HL-60 (cell line): ENCODE measurements at regions not wholly inside any gene's neighbourhood (a gene's known extent, or its start where the extent isn't known, plus 50 kb on each side); places are given as distances from the start of the nearest gene placed in this dataset.

ENCODE experiments used
- DNase-seq, 2 experiments: peaks; one replicate each; pipeline ENCODE4 v3.0.0-alpha.2; 2010 to 2020; ENCODE audit warnings: low read depth in 1 of 2, low spot score in 1 of 2
- H3K27ac ChIP-seq: fragments of 250-450 bp; sonication (Bioruptor Pico); replicated peaks from 2 replicates; pipeline ENCODE4 v1.5.1; 2020; ENCODE audit warnings: mild to moderate bottlenecking, moderate library complexity
- H3K27me3 ChIP-seq: fragments of 250-450 bp; sonication (Bioruptor Pico); 2 replicates; pipeline ENCODE4 v1.5.1; 2021; ENCODE audit warnings: mild to moderate bottlenecking, moderate library complexity; ENCODE audit not compliant: insufficient read depth, poor library complexity, severe bottlenecking
- H3K4me3 ChIP-seq: replicated peaks from 2 replicates; pipeline ENCODE4 v1.5.1; 2011; ENCODE audit warnings: mild to moderate bottlenecking, control low read depth, low read length; ENCODE audit not compliant: insufficient read depth
- GABPA ChIP-seq: IDR thresholded peaks from 2 replicates; pipeline ENCODE4 v1.6.1; 2012; ENCODE audit warnings: low read depth
- POLR2AphosphoS5 ChIP-seq: IDR thresholded peaks from 2 replicates; pipeline ENCODE4 v1.6.1; 2012; ENCODE audit warnings: low read depth
- SPI1 ChIP-seq: IDR thresholded peaks from 2 replicates; pipeline ENCODE4 v1.6.1; 2012; ENCODE audit warnings: low read depth, mild to moderate bottlenecking, borderline replicate concordance
- TF ChIP-seq, protein P1 (sequence below): IDR thresholded peaks from one replicate; pipeline ENCODE4 v1.5.1; 2011; ENCODE audit warnings: low read length, control low read depth, inconsistent platforms; ENCODE audit not compliant: insufficient read depth
- TF ChIP-seq, protein P2 (sequence below): IDR thresholded peaks from 2 replicates; pipeline ENCODE4 v1.6.1; 2012; ENCODE audit warnings: low read depth; ENCODE audit not compliant: insufficient replicate concordance

- TF ChIP-seq GABPA (no peak), SPI1 (no peak), POLR2AphosphoS5 (no peak)
- TF ChIP-seq, protein P1, sequence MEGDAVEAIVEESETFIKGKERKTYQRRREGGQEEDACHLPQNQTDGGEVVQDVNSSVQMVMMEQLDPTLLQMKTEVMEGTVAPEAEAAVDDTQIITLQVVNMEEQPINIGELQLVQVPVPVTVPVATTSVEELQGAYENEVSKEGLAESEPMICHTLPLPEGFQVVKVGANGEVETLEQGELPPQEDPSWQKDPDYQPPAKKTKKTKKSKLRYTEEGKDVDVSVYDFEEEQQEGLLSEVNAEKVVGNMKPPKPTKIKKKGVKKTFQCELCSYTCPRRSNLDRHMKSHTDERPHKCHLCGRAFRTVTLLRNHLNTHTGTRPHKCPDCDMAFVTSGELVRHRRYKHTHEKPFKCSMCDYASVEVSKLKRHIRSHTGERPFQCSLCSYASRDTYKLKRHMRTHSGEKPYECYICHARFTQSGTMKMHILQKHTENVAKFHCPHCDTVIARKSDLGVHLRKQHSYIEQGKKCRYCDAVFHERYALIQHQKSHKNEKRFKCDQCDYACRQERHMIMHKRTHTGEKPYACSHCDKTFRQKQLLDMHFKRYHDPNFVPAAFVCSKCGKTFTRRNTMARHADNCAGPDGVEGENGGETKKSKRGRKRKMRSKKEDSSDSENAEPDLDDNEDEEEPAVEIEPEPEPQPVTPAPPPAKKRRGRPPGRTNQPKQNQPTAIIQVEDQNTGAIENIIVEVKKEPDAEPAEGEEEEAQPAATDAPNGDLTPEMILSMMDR = no peak
- TF ChIP-seq, protein P2, sequence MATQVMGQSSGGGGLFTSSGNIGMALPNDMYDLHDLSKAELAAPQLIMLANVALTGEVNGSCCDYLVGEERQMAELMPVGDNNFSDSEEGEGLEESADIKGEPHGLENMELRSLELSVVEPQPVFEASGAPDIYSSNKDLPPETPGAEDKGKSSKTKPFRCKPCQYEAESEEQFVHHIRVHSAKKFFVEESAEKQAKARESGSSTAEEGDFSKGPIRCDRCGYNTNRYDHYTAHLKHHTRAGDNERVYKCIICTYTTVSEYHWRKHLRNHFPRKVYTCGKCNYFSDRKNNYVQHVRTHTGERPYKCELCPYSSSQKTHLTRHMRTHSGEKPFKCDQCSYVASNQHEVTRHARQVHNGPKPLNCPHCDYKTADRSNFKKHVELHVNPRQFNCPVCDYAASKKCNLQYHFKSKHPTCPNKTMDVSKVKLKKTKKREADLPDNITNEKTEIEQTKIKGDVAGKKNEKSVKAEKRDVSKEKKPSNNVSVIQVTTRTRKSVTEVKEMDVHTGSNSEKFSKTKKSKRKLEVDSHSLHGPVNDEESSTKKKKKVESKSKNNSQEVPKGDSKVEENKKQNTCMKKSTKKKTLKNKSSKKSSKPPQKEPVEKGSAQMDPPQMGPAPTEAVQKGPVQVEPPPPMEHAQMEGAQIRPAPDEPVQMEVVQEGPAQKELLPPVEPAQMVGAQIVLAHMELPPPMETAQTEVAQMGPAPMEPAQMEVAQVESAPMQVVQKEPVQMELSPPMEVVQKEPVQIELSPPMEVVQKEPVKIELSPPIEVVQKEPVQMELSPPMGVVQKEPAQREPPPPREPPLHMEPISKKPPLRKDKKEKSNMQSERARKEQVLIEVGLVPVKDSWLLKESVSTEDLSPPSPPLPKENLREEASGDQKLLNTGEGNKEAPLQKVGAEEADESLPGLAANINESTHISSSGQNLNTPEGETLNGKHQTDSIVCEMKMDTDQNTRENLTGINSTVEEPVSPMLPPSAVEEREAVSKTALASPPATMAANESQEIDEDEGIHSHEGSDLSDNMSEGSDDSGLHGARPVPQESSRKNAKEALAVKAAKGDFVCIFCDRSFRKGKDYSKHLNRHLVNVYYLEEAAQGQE = no peak
- H3K27ac ChIP-seq = no peak overlapping the region
- no peak overlapping the region for H3K4me3 ChIP-seq
- DNase-seq = no peak
- H3K27me3 ChIP-seq = no peaks in the 10 kb centered on the region
Observed at GRCh38 chr10:65017523-65017922, 1496.3 kb downstream of the REEP3 start.

GRCh38 chr10:65024886-65025285 lies 1503.7 kb downstream of the REEP3 start:
- TF ChIP-seq, protein P2 = no peak
- TF ChIP-seq GABPA (no peak), SPI1 (no peak), POLR2AphosphoS5 (no peak)
- TF ChIP-seq, protein P1 = no peak
- H3K27me3 ChIP-seq = no peaks in the 10 kb centered on the region
- DNase-seq = no peak
- no peak overlapping the region for H3K27ac ChIP-seq
- H3K4me3 ChIP-seq = no peak overlapping the region

DNA sequence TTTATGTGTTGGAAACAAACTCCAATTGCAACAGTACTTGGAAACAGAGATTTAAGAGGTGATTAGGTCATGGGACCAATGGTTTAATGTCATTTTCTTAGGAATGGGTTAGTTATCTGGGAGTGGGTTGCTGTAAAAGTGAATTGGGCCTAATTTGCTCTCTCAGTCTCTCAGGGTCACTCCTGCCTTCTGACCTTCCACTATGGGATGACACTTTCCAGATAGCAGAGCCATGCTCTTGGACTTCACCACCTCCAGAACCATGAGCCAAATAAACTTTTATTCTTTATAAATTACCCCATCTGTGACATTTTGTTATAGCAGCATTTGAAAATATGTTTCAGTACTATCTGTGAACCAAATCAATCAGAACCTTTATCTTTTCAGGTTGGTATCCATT lies 1509.1 kb downstream of the REEP3 start:
- no peaks in the 10 kb centered on the region for H3K27me3 ChIP-seq
- no peak for DNase-seq
- TF ChIP-seq, protein P1 = no peak
- TF ChIP-seq SPI1 (no peak), GABPA (no peak), POLR2AphosphoS5 (no peak)
- TF ChIP-seq, protein P2 = no peak
- no peak overlapping the region for H3K4me3 ChIP-seq
- H3K27ac ChIP-seq = no peak overlapping the region
